ENCODE measurements at regions not wholly inside any gene's neighbourhood (a gene's known extent, or its start where the extent isn't known, plus 50 kb on each side); places are given as distances from the start of the nearest gene placed in this dataset.

DNA sequence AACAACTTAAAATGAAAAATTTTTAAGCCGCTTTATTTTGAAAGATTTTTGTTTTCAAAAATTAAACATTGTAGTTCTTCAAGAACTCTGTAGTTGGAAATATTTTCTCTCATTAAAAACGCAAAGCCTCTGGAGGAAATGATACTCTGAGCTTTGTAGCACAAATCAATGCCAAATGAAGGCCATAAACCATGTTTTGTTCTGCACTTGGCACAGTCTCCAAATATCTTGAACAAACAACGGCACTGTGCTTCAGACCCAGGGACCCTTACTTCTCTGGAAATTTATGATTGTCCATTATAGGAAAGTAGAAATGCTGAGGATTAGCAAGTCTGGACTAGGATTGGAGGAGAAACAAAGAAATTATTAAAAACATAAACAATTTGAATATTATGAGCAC, 160.8 kb upstream of the BMP4 start:
- TF ChIP-seq, protein P1, sequence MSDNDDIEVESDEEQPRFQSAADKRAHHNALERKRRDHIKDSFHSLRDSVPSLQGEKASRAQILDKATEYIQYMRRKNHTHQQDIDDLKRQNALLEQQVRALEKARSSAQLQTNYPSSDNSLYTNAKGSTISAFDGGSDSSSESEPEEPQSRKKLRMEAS (IDR thresholded peaks at IDR 0.05): no peak
- TF ChIP-seq YY1 (IDR thresholded peaks at IDR 0.05; ENCODE audit: low read depth) (no peak), FOXM1 (IDR thresholded peaks at IDR 0.05; ENCODE audit: borderline replicate concordance, low read depth) (no peak)

All from Ishikawa (cell line).